ENCODE measurements at regions not wholly inside any gene's neighbourhood (a gene's known extent, or its start where the extent isn't known, plus 50 kb on each side); places are given as distances from the start of the nearest gene placed in this dataset.

DNA sequence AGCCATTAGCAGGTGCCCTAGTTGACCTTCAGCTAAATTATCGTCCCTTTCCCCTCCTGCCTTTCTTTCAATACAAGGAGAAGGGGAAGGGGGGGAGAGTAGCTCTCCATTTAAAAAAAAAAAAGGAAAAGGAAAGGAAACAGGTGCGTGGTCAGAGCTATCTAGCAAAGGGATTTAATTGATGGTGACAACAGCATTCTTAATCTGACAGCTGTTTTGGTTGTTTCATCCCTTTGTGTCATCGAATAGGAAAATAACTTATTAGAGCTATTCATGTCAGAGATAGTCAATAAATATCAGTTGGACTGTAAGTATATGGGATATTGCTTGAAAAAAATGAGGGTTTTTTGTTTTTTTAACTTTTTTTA lies 195.2 kb upstream of the SASH1 start:
- Mint-ChIP-seq H3K36me3 (ENCODE audit: low read depth) (no peaks in the 10 kb centered on the region), H3K4me1 (peaks cover 15% of the 10 kb centered on the region), H3K9me3 (peaks cover 3% of the 10 kb centered on the region), H3K27me3 (ENCODE audit: low read depth) (peaks cover 4% of the 10 kb centered on the region), H3K27ac (no peak overlapping the region), H3K4me3 (no peak overlapping the region)
- TF ChIP-seq, protein P1, sequence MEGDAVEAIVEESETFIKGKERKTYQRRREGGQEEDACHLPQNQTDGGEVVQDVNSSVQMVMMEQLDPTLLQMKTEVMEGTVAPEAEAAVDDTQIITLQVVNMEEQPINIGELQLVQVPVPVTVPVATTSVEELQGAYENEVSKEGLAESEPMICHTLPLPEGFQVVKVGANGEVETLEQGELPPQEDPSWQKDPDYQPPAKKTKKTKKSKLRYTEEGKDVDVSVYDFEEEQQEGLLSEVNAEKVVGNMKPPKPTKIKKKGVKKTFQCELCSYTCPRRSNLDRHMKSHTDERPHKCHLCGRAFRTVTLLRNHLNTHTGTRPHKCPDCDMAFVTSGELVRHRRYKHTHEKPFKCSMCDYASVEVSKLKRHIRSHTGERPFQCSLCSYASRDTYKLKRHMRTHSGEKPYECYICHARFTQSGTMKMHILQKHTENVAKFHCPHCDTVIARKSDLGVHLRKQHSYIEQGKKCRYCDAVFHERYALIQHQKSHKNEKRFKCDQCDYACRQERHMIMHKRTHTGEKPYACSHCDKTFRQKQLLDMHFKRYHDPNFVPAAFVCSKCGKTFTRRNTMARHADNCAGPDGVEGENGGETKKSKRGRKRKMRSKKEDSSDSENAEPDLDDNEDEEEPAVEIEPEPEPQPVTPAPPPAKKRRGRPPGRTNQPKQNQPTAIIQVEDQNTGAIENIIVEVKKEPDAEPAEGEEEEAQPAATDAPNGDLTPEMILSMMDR (IDR thresholded peaks at IDR 0.05; ENCODE audit: unreplicated experiment in 3 of 3), result no peak

DNA sequence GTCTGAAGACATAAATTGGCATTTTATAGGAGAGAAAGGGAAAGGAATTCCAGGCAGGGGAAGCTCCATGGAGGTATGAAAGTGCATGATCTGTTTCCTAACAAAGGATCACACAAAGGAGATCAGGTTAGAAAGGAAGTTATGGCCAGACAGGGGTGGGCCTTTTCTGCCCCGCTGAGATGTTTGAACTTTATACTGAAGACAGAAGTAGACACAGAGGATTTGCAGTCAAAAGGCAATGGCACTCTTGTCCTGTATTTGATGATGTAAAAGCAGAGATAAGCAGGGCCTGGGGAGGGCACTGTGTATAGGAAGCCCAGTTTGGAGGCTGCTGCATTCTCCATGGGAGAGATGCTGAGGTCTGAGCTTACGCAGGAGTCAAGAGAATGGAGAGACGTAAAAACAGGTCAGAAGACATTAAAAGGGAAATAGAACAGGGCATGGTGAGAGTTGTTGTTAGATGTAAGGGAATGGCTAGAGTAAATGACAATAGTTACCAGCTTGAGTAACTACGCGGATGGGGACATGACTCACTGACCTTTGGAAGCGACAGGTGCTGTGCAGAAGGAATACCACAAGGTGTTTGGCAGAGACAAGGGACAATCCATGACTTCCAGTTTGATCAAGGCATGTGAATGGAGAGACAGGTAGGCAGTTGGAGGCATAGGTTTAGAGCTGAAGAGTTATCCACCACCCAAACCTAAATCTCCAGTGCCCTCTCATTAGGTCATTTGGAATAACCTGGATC lies 190.6 kb upstream of the SASH1 start:
- Mint-ChIP-seq H3K27me3 (ENCODE audit: low read depth) (peaks cover 4% of the 10 kb centered on the region), H3K27ac (no peak overlapping the region), H3K36me3 (ENCODE audit: low read depth) (no peaks in the 10 kb centered on the region), H3K9me3 (no peaks in the 10 kb centered on the region), H3K4me1 (peaks cover 3% of the 10 kb centered on the region), H3K4me3 (no peak overlapping the region)
- TF ChIP-seq, protein P1 (IDR thresholded peaks at IDR 0.05; ENCODE audit: unreplicated experiment in 3 of 3), result no peak

DNA sequence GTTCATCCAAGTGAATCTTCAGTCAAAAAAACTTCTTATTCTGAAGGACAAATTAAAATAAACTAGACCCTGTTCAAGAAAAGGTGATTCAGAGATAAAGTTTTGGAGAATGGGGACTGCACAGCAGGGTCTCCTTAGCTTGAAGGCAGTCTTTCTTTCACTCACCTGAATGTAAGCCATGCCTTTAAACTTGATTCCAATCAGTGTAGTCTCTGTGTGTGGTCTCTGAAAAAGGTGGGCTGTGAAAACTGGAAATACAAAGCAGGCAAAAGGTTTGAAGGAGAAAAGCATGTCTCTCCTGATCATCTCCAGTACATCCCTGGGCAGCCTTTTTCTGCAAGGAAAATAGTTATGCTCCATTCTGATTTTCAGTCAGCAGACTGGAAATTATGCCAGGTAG lies 188.0 kb upstream of the SASH1 start:
- H3K4me1 Mint-ChIP-seq, result peaks cover 9% of the 10 kb centered on the region
- H3K9me3 Mint-ChIP-seq, result peaks cover 12% of the 10 kb centered on the region
- no peak overlapping the region for H3K27ac Mint-ChIP-seq
- TF ChIP-seq, protein P1 (IDR thresholded peaks at IDR 0.05; ENCODE audit: unreplicated experiment in 3 of 3), result no peak
- H3K4me3 Mint-ChIP-seq, result no peak overlapping the region
- peaks cover 6% of the 10 kb centered on the region for H3K36me3 Mint-ChIP-seq (ENCODE audit: low read depth)
- H3K27me3 Mint-ChIP-seq (ENCODE audit: low read depth), result peaks cover 9% of the 10 kb centered on the region

DNA sequence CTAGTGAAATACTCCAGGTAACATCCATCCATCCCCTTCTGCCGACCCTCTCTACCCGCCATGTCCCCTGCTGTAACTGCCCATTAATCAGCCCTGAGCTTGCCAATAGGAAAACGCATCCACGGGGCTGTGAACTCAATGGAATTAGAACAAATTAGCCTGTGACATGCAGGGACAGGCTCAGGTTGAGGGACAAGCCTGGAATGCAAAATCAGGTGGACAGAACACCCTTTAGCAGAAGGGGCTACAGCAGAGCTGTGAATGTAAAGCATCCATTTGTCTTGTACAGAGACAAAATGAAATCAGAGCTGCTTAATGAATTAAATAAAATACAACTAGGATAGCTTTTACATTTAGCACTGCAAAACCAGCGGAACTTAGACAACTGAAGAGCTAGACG lies 187.3 kb upstream of the SASH1 start:
- Mint-ChIP-seq H3K27me3 (ENCODE audit: low read depth) (peaks cover 9% of the 10 kb centered on the region), H3K9me3 (peaks cover 12% of the 10 kb centered on the region), H3K4me1 (peaks cover 9% of the 10 kb centered on the region), H3K36me3 (ENCODE audit: low read depth) (peaks cover 6% of the 10 kb centered on the region), H3K27ac (no peak overlapping the region), H3K4me3 (no peak overlapping the region)
- TF ChIP-seq, protein P1 (IDR thresholded peaks at IDR 0.05; ENCODE audit: unreplicated experiment in 3 of 3), result no peak

DNA sequence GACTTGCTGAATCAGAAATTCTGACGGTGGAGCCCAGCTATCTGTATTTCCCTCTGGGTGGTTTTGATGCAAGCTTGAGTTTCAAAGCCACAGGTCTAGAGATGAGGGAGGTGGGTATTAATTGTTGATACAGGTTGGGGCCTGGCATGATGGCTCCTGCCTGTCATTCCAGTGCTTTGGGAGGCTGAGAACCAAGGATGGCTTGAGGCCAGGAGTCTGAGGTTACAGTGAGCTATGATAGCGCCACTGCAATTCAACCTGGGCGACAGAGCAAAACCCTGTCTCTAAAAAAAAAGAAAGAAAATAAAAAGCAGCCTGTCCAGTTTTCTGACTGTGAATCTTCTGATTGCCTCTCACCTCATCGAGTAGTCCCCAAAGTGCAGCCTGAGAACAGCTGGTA lies 184.8 kb upstream of the SASH1 start:
- H3K4me1 Mint-ChIP-seq, result peaks cover 9% of the 10 kb centered on the region
- H3K9me3 Mint-ChIP-seq, result peaks cover 12% of the 10 kb centered on the region
- peaks cover 9% of the 10 kb centered on the region for H3K27me3 Mint-ChIP-seq (ENCODE audit: low read depth)
- no peak overlapping the region for H3K4me3 Mint-ChIP-seq
- H3K36me3 Mint-ChIP-seq (ENCODE audit: low read depth), result peaks cover 6% of the 10 kb centered on the region
- TF ChIP-seq, protein P1 (IDR thresholded peaks at IDR 0.05; ENCODE audit: unreplicated experiment in 3 of 3), result no peak
- no peak overlapping the region for H3K27ac Mint-ChIP-seq

DNA sequence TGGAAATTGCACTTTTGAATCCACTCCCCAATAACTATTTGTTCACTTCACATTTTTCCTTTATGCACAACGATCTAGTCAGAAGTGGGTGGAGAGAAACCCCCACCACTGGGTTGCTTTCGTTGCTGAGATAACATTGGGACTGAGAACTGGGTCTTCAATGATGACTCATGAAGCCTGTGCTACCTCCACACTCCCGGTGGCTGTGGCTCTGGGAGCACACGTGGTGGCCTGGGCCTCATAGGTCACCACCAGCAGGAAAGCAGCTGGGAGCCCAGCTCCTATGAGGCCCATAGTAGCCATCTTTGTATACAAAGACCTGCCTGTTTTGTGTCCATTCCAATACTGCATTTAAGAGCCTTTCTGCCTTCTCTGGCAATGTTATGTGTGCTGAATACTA lies 178.0 kb upstream of the SASH1 start:
- TF ChIP-seq, protein P1 (IDR thresholded peaks at IDR 0.05; ENCODE audit: unreplicated experiment in 3 of 3), result no peak
- no peaks in the 10 kb centered on the region for H3K27me3 Mint-ChIP-seq (ENCODE audit: low read depth)
- peaks cover 3% of the 10 kb centered on the region for H3K9me3 Mint-ChIP-seq
- no peak overlapping the region for H3K27ac Mint-ChIP-seq
- H3K36me3 Mint-ChIP-seq (ENCODE audit: low read depth), result no peaks in the 10 kb centered on the region
- no peak overlapping the region for H3K4me3 Mint-ChIP-seq
- H3K4me1 Mint-ChIP-seq, result no peaks in the 10 kb centered on the region
